ENCODE measurements at regions not wholly inside any gene's neighbourhood (a gene's known extent, or its start where the extent isn't known, plus 50 kb on each side); places are given as distances from the start of the nearest gene placed in this dataset.

DNA sequence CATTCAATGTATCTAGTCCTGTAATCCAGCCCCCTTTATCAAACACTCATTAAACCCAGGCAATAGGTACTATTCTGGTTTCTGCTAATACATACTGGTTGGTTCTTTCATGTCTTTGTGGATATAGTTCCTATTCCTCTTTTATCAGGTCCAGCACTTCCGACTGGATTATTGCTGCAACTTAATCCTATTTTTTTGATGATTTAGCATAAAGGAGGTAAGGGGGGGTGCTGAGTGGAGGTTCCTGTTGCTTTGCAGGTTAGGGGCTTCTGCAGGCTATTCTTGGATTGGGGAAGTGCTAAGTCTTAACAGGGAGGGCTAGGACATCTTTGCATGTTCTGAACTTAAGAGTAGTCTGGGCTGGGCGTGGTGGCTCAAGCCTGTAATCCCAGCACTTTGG, 377.7 kb downstream of the FGF10 start:
- no peaks in the 10 kb centered on the region for H3K9me3 ChIP-seq (ENCODE audit: control insufficient read depth in 1 of 2, insufficient read depth in 1 of 2, low read depth in 1 of 2, low read length in 2 of 2)
- no peak overlapping the region for H3K4me3 ChIP-seq (replicated peaks in 1 of 2; ENCODE audit: low read depth in 1 of 2, low read length in 2 of 2)
- no peak overlapping the region for H3K4me2 ChIP-seq (ENCODE audit: low read length)
- no peaks in the 10 kb centered on the region for H3K4me1 ChIP-seq (ENCODE audit: control insufficient read depth in 1 of 2, insufficient read depth in 2 of 2, low read length in 2 of 2)
- POLR2A ChIA-PET = no interaction called here
- no TSS peak for BruUV-seq (replicated peaks)
- ATAC-seq (no peak), DNase-seq (ENCODE audit: low read depth, low spot score) (no peak)
- H2AFZ ChIP-seq (ENCODE audit: low read depth, low read length, poor library complexity, severe bottlenecking) = no peak overlapping the region
- H3K36me3 ChIP-seq (ENCODE audit: control insufficient read depth in 1 of 2, insufficient read depth in 2 of 2, low read length in 2 of 2) = no peaks in the 10 kb centered on the region
- H3K9me2 ChIP-seq (ENCODE audit: insufficient read depth) = no peaks in the 10 kb centered on the region
- H3K9ac ChIP-seq (ENCODE audit: low read length) = no peak overlapping the region
- no peak overlapping the region for H3K27ac ChIP-seq (ENCODE audit: low read depth, low read length)
- RAD21 ChIA-PET (ENCODE audit: low non-redundant PET in 1 of 2, low total read pairs in 2 of 2, uncharacterized antibody in 2 of 2, unreplicated experiment in 2 of 2) = no interaction called here
- no peaks in the 10 kb centered on the region for H3K27me3 ChIP-seq (ENCODE audit: insufficient read depth, low read length)
- TF ChIP-seq, protein P1, sequence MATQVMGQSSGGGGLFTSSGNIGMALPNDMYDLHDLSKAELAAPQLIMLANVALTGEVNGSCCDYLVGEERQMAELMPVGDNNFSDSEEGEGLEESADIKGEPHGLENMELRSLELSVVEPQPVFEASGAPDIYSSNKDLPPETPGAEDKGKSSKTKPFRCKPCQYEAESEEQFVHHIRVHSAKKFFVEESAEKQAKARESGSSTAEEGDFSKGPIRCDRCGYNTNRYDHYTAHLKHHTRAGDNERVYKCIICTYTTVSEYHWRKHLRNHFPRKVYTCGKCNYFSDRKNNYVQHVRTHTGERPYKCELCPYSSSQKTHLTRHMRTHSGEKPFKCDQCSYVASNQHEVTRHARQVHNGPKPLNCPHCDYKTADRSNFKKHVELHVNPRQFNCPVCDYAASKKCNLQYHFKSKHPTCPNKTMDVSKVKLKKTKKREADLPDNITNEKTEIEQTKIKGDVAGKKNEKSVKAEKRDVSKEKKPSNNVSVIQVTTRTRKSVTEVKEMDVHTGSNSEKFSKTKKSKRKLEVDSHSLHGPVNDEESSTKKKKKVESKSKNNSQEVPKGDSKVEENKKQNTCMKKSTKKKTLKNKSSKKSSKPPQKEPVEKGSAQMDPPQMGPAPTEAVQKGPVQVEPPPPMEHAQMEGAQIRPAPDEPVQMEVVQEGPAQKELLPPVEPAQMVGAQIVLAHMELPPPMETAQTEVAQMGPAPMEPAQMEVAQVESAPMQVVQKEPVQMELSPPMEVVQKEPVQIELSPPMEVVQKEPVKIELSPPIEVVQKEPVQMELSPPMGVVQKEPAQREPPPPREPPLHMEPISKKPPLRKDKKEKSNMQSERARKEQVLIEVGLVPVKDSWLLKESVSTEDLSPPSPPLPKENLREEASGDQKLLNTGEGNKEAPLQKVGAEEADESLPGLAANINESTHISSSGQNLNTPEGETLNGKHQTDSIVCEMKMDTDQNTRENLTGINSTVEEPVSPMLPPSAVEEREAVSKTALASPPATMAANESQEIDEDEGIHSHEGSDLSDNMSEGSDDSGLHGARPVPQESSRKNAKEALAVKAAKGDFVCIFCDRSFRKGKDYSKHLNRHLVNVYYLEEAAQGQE (IDR thresholded peaks at IDR 0.05; ENCODE audit: low read depth) = no peak
- TF ChIP-seq POLR2AphosphoS5 (IDR thresholded peaks at IDR 0.05; ENCODE audit: low read depth, low read length) = no peak
- TF ChIP-seq ZNF274 (IDR thresholded peaks at IDR 0.05; ENCODE audit: low read depth, low read length) = no peak
- TF ChIP-seq SIN3A (IDR thresholded peaks at IDR 0.05; ENCODE audit: low read depth) = no peak
- no peak for TF ChIP-seq EZH2 (IDR thresholded peaks at IDR 0.05)
- no peak for TF ChIP-seq CBX3 (IDR thresholded peaks at IDR 0.05; ENCODE audit: low read depth)
- no peak for TF ChIP-seq EGR1 (IDR thresholded peaks at IDR 0.05; ENCODE audit: low read depth)
- no peak for TF ChIP-seq JUND (IDR thresholded peaks at IDR 0.05)
- no peaks in the 10 kb centered on the region for H4K20me1 ChIP-seq (ENCODE audit: insufficient read depth)
- intact Hi-C loops (cut with micrococcal nuclease) = no loop called here
- H3K79me2 ChIP-seq (ENCODE audit: insufficient read depth, low read length) = no peaks in the 10 kb centered on the region
- CTCF ChIA-PET = no interaction called here
